Lung (tissue), 11 donors: ENCODE measurements at regions not wholly inside any gene's neighbourhood (a gene's known extent, or its start where the extent isn't known, plus 50 kb on each side); places are given as distances from the start of the nearest gene placed in this dataset.

ENCODE experiments used
- ATAC-seq: fragments of 200-7000 bp; cut with Tn5 transposase; one replicate; pipeline ENCODE4 v1.9.1; 2020; ENCODE audit warnings: moderate number of reproducible peaks; ENCODE audit not compliant: insufficient read depth, low FRiP score
- DNase-seq, 3 donors: peaks; one replicate each; pipeline ENCODE4 v3.0.0-alpha.2; 2013 to 2017
- H3K27ac ChIP-seq, 2 donors: one replicate each; pipeline ENCODE4 v1.5.1; 2013; ENCODE audit warnings: mild to moderate bottlenecking in 2 of 2, moderate library complexity in 2 of 2, control low read depth in 1 of 2, inconsistent platforms in 1 of 2, low read depth in 1 of 2, low read length in 1 of 2
- H3K27me3 ChIP-seq, 3 donors: one replicate each; pipeline ENCODE4 v1.5.1; 2013; ENCODE audit warnings: low read length in 2 of 3; ENCODE audit not compliant: control insufficient read depth in 3 of 3, insufficient read depth in 3 of 3
- H3K36me3 ChIP-seq, 4 donors: one replicate each; pipeline ENCODE4 v1.5.1; 2013; ENCODE audit warnings: low read length in 4 of 4, mild to moderate bottlenecking in 1 of 4, moderate library complexity in 1 of 4; ENCODE audit not compliant: control insufficient read depth in 4 of 4, insufficient read depth in 4 of 4
- H3K4me1 ChIP-seq, 5 donors: one replicate each; pipeline ENCODE4 v1.5.1; 2013; ENCODE audit warnings: low read length in 5 of 5, mild to moderate bottlenecking in 2 of 5, moderate library complexity in 1 of 5; ENCODE audit not compliant: control insufficient read depth in 5 of 5, insufficient read depth in 5 of 5
- H3K4me3 ChIP-seq: one replicate; pipeline ENCODE4 v1.5.1; 2013; ENCODE audit warnings: mild to moderate bottlenecking, control low read depth, moderate library complexity
- H3K9ac ChIP-seq, 2 donors: one replicate each; pipeline ENCODE4 v1.5.1; 2013; ENCODE audit warnings: low read length in 2 of 2, control low read depth in 1 of 2; ENCODE audit not compliant: insufficient read depth in 1 of 2
- H3K9me3 ChIP-seq, 4 donors: one replicate each; pipeline ENCODE4 v1.5.1; 2013; ENCODE audit warnings: low read length in 3 of 4, mild to moderate bottlenecking in 1 of 4, moderate library complexity in 1 of 4; ENCODE audit not compliant: control insufficient read depth in 4 of 4, insufficient read depth in 3 of 4
- WGBS, 2 donors: extraction: QIAGEN DNeasy Blood & Tissue Kit; methylation state at CpG; one replicate each; pipeline ENCODE4 v1.1.7; 2013; 5-methylcytosine and 5-hydroxymethylcytosine counted together
- TF ChIP-seq, protein P1 (sequence below): IDR thresholded peaks from 2 replicates; pipeline ENCODE4 v1.5.1; 2012; ENCODE audit warnings: mild to moderate bottlenecking; ENCODE audit errors: control extremely low read depth, extremely low read depth
- donor health status: control.
- donor health status: control.
- donor health status: Bipolar disorder and iron deficiency.
- donor health status: healthy.
- donor health status: DM: yes; HTN: yes; CAD: no.

DNA sequence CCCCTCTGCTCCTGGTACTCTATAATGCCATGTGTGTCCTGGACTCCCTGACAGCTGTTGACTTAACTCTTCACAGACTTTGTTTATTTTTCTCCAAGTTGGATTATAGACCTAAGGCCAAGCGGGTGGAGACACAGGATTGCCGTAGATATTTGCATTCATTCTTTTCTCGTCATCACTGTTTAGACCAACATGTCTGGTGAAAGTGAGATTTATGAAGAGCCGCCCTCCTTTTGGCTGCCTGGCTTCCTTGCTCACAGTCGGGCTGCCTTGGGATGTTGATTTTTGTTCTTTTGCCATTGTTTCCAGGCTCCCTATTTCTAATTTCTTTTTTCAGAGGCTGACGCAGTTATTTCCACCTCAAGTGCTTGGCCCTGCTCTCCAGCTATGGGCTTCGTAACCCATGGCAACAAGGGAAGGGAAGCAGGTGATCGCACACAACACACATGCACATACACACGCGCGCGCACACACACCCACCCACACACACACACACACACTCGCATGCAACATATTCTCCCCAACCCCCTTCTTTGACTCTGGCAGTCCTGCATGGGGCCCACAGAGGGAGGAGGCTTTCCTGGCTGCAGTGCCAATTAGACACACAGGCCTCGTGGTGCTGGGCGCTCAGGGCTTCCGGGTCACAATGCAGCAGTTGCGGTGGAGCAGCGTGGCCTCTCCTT, 296.5 kb downstream of the MTX2 start:
- ATAC-seq (no peak), DNase-seq (peak; percentile 72 to 76 (median 73))
- 50 to 73% methylated on average over 18 of the region's 18 CpGs for WGBS, 2 donors
- no peaks in the 10 kb centered on the region for H3K36me3 ChIP-seq
- no peak overlapping the region for H3K27ac ChIP-seq
- no peaks in the 10 kb centered on the region for H3K9me3 ChIP-seq
- peaks cover 0 to 17% (median 3%) of the 10 kb centered on the region in 5 donors for H3K4me1 ChIP-seq
- no peaks in the 10 kb centered on the region for H3K27me3 ChIP-seq
- no peak overlapping the region for H3K4me3 ChIP-seq
- TF ChIP-seq, protein P1, sequence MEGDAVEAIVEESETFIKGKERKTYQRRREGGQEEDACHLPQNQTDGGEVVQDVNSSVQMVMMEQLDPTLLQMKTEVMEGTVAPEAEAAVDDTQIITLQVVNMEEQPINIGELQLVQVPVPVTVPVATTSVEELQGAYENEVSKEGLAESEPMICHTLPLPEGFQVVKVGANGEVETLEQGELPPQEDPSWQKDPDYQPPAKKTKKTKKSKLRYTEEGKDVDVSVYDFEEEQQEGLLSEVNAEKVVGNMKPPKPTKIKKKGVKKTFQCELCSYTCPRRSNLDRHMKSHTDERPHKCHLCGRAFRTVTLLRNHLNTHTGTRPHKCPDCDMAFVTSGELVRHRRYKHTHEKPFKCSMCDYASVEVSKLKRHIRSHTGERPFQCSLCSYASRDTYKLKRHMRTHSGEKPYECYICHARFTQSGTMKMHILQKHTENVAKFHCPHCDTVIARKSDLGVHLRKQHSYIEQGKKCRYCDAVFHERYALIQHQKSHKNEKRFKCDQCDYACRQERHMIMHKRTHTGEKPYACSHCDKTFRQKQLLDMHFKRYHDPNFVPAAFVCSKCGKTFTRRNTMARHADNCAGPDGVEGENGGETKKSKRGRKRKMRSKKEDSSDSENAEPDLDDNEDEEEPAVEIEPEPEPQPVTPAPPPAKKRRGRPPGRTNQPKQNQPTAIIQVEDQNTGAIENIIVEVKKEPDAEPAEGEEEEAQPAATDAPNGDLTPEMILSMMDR: no peak
- no peak overlapping the region for H3K9ac ChIP-seq

DNA sequence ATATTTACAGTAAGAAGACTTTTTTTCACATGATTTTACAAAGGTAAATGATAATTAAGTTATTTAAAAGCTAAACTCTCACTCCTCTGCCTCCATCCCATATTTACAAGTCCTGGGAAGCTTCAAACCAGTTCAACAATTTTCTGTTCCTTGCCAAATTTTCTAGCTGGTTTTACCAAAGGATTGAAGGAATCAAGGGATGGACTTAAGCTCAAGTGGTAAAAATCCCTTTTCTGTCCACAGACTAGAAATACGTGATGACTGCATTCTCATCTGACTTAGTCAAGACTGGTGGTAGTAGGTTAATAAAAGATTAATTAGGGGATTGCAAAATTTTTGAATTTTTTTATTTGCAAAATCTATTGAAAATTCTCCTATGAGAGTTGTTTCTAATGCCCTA, 297.3 kb downstream of the MTX2 start:
- TF ChIP-seq, protein P1: no peak
- ATAC-seq (no peak), DNase-seq (no peak)
- Histone ChIP-seq H3K36me3 (no peaks in the 10 kb centered on the region), H3K9ac (no peak overlapping the region), H3K4me1 (peaks cover 0 to 17% (median 3%) of the 10 kb centered on the region in 5 donors), H3K9me3 (no peaks in the 10 kb centered on the region), H3K27ac (no peak overlapping the region), H3K27me3 (no peaks in the 10 kb centered on the region), H3K4me3 (no peak overlapping the region)
- WGBS, 2 donors: 87 to 88% methylated on average over 1 of the region's 1 CpG

DNA sequence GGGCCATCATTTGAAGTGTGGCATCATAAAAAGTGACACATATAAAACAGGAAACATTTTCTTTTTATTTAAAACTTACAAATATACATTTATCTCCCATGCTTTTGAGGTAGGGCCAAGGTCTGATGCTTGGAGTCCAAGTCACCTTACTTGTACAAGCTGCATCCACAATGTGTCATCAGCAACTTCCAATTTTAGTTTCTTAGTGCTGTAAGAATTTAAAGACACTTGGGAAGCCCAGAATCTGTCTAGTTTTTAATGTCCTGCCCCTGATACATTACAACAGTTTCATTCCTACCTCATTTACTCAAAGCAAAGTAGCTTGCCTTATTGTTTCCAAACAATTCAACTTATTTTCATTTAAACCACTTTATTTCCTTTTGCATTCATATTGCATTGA, 297.7 kb downstream of the MTX2 start:
- Histone ChIP-seq H3K27me3 (no peaks in the 10 kb centered on the region), H3K9ac (no peak overlapping the region), H3K4me1 (peaks cover 0 to 17% (median 3%) of the 10 kb centered on the region in 5 donors), H3K9me3 (no peaks in the 10 kb centered on the region), H3K4me3 (no peak overlapping the region), H3K36me3 (no peaks in the 10 kb centered on the region), H3K27ac (no peak overlapping the region)
- TF ChIP-seq, protein P1: no peak
- ATAC-seq (no peak), DNase-seq (peak in 2 of 3 donors; percentile 43 to 79)

DNA sequence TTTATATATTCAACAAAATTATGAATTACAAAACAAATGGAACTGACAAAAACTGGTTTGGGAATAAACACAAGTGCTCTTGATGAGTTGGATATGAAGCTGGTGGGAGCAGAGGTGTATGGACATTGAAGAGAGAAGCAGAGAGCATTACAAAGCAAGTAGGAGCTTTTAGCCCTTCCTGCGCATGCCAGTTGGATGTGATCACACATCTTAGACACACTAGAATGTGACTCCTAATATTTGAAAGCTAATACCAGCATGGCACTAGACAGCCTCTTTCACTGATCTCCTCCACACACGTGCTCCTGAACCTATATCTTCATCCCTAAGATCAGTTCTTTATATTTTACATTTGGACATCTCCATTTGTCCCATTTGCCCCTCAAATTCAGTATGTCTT, 298.1 kb downstream of the MTX2 start:
- Histone ChIP-seq H3K27me3 (no peaks in the 10 kb centered on the region), H3K9me3 (no peaks in the 10 kb centered on the region), H3K36me3 (no peaks in the 10 kb centered on the region), H3K4me3 (no peak overlapping the region), H3K4me1 (peaks cover 0 to 17% (median 3%) of the 10 kb centered on the region in 5 donors), H3K9ac (no peak overlapping the region), H3K27ac (no peak overlapping the region)
- TF ChIP-seq, protein P1: no peak
- ATAC-seq (no peak), DNase-seq (no peak)
- 82 to 83% methylated on average over 2 of the region's 2 CpGs for WGBS, 2 donors
